GM12873 (cell line): ENCODE measurements at regions not wholly inside any gene's neighbourhood (a gene's known extent, or its start where the extent isn't known, plus 50 kb on each side); places are given as distances from the start of the nearest gene placed in this dataset.

Experiments
- CTCF ChIP-seq: IDR thresholded peaks from 2 replicates; pipeline ENCODE4 v1.5.1; 2012; ENCODE audit warnings: low read depth, mild to moderate bottlenecking, moderate library complexity, low read length, control low read depth; ENCODE audit not compliant: insufficient read depth; ENCODE audit errors: missing control alignments

GRCh38 chr14:46487582-46488350 is 163.8 kb downstream of the RPL10L start:
- TF ChIP-seq CTCF, result no peak

GRCh38 chr14:46482200-46482599 is 169.4 kb downstream of the RPL10L start:
- no peak for TF ChIP-seq CTCF

- TF ChIP-seq CTCF, result no peak
Observed at GRCh38 chr14:46480817-46481216, 170.8 kb downstream of the RPL10L start.

- no peak for TF ChIP-seq CTCF
Observed at GRCh38 chr14:46472261-46472660, 179.3 kb downstream of the RPL10L start.

- no peak for TF ChIP-seq CTCF
Observed at GRCh38 chr14:46464341-46464740, 187.2 kb downstream of the RPL10L start.

- no peak for TF ChIP-seq CTCF
Observed at GRCh38 chr14:46451800-46452199, 199.8 kb downstream of the RPL10L start.

GRCh38 chr14:46444666-46445065 is 206.9 kb downstream of the RPL10L start:
- no peak for TF ChIP-seq CTCF
